NCI-H1436 treated with DMSO at 0.1 percent for 48 hours (cell line): ENCODE measurements at regions not wholly inside any gene's neighbourhood (a gene's known extent, or its start where the extent isn't known, plus 50 kb on each side); places are given as distances from the start of the nearest gene placed in this dataset.

Experiments
- DNase-seq: peaks from one replicate; lab custom pipeline; 2025; lab: John Stamatoyannopoulos, UW

GRCh38 chr3:132904-133303 lies 63.7 kb upstream of the CHL1 start:
- DNase-seq, result no peak

DNA sequence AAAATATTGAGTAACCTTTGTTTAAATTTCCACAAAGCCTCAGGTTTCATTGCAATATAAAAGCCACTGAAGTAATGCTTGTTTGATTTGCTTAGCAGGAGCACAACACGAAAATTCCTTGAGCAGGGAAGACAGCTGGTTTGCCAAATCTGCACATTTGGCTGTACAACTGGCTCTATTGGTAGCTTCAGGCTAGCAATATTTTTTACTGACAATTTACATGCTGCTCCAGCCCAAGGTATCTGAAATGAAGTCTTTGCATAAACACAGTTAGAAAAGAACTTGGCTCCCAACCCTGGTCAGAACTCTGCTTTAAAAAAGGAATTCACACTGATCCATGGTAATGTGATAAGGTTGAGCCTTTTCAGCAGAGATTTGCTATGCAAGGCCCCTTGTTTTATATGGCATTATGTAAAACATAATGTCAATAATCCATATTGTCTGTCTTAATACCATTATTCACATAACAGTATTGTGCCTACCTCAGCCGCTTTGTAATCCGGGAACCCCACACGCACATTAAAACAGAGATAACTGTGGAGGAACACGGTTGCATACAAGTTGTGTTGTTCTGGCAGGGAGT lies 55.7 kb upstream of the CHL1 start:
- no peak for DNase-seq
